OCI-LY3 (cell line): ENCODE measurements at regions not wholly inside any gene's neighbourhood (a gene's known extent, or its start where the extent isn't known, plus 50 kb on each side); places are given as distances from the start of the nearest gene placed in this dataset.

ENCODE experiments used
- H2AFZ ChIP-seq: fragments of 200-600, 300-600 bp; shearing (Covaris generic); 2 replicates; pipeline ENCODE4 v1.6.0; 2014; ENCODE audit warnings: antibody characterized with exemption, low read depth, low read length
- H3K27ac ChIP-seq: fragments of 200-600, 300-600 bp; sonication (generic); 2 replicates; pipeline ENCODE4 v1.5.1; 2014; ENCODE audit warnings: mild to moderate bottlenecking, low read length, moderate library complexity, mixed read lengths
- H3K27me3 ChIP-seq: fragments of 200-600, 300-600 bp; sonication (generic); 2 replicates; pipeline ENCODE4 v1.6.1; 2014; ENCODE audit warnings: low read depth, low read length, mixed read lengths
- H3K36me3 ChIP-seq: fragments of 200-600, 300-600 bp; sonication (generic); replicated peaks from 2 replicates; pipeline ENCODE3; 2014; ENCODE audit warnings: low read depth, low read length, mixed read lengths
- H3K4me1 ChIP-seq: fragments of 300-600, 200-600 bp; sonication (generic); 2 replicates; pipeline ENCODE4 v1.6.1; 2014; ENCODE audit warnings: low read length, mixed read lengths
- H3K4me2 ChIP-seq: fragments of 200-600, 300-600 bp; sonication (generic); 2 replicates; pipeline ENCODE4 v1.6.1; 2014; ENCODE audit warnings: low read length, mixed read lengths
- H3K4me3 ChIP-seq: fragments of 300-600, 200-600 bp; sonication (generic); 2 replicates; pipeline ENCODE4 v1.5.1; 2014; ENCODE audit warnings: antibody characterized with exemption, mild to moderate bottlenecking, low read length, moderate library complexity
- H3K79me2 ChIP-seq: fragments of 300-600, 200-600 bp; shearing (Covaris generic); 2 replicates; pipeline ENCODE4 v1.6.1; 2014; ENCODE audit warnings: mild to moderate bottlenecking, low read length, mixed read lengths
- H3K9ac ChIP-seq: fragments of 300-600, 200-600 bp; shearing (Covaris generic); 2 replicates; pipeline ENCODE4 v1.6.0; 2014; ENCODE audit warnings: mild to moderate bottlenecking, low read length, moderate library complexity
- H3K9me3 ChIP-seq: fragments of 200-600, 300-600 bp; shearing (Covaris generic); 2 replicates; pipeline ENCODE4 v1.6.1; 2014; ENCODE audit warnings: low read length, mixed read lengths; ENCODE audit not compliant: insufficient read depth
- H4K20me1 ChIP-seq: fragments of 200-600, 300-600 bp; sonication (generic); 2 replicates; pipeline ENCODE4 v1.6.1; 2016; ENCODE audit warnings: low read length, mixed read lengths; ENCODE audit not compliant: insufficient read depth
- CTCF ChIP-seq: fragments of 200-600, 300-600 bp; sonication (generic); IDR thresholded peaks from 2 replicates; pipeline ENCODE4 v1.5.1; 2014; ENCODE audit warnings: antibody characterized with exemption, low read length, low read depth
- EZH2phosphoT487 ChIP-seq: fragments of 200-600 bp; shearing (Covaris generic); IDR thresholded peaks from 2 replicates; pipeline ENCODE4 v1.6.1; 2018; ENCODE audit warnings: antibody characterized with exemption, mixed run types, low read depth

- H3K27me3 ChIP-seq = no peaks in the 10 kb centered on the region
- no peaks in the 10 kb centered on the region for H4K20me1 ChIP-seq
- H3K9ac ChIP-seq = no peak overlapping the region
- TF ChIP-seq EZH2phosphoT487 (no peak), CTCF (no peak)
- no peaks in the 10 kb centered on the region for H3K79me2 ChIP-seq
- H3K4me3 ChIP-seq = no peak overlapping the region
- peaks cover 4% of the 10 kb centered on the region; the same call in 1 of the 2 replicates for H3K4me1 ChIP-seq
- peaks cover 18% of the 10 kb centered on the region for H3K9me3 ChIP-seq
- peaks cover 3% of the 10 kb centered on the region for H3K36me3 ChIP-seq
- H2AFZ ChIP-seq = no peak overlapping the region
- no peak overlapping the region for H3K4me2 ChIP-seq
- no peak overlapping the region for H3K27ac ChIP-seq
These were observed 1085.0 kb upstream of the ALCAM start for GRCh38 chr3:104281713-104282112.

GRCh38 chr3:104286645-104287044 lies 1080.1 kb upstream of the ALCAM start:
- Histone ChIP-seq H2AFZ (no peak overlapping the region), H3K4me3 (no peak overlapping the region), H3K27ac (no peak overlapping the region), H3K4me1 (peaks cover 7% of the 10 kb centered on the region), H3K9ac (no peak overlapping the region), H4K20me1 (no peaks in the 10 kb centered on the region), H3K27me3 (no peaks in the 10 kb centered on the region), H3K9me3 (peaks cover 7% of the 10 kb centered on the region; the same call in 1 of the 2 replicates), H3K4me2 (no peak overlapping the region), H3K36me3 (no peaks in the 10 kb centered on the region), H3K79me2 (no peaks in the 10 kb centered on the region)
- TF ChIP-seq CTCF = no peak
- TF ChIP-seq EZH2phosphoT487 = no peak

- Histone ChIP-seq H3K9ac (peak overlapping the region; percentile 56), H3K4me3 (peak overlapping the region; percentile 74), H3K4me2 (peak overlapping the region; percentile 95), H2AFZ (peak overlapping the region; percentile 91), H3K27me3 (no peaks in the 10 kb centered on the region), H3K4me1 (peaks cover 12% of the 10 kb centered on the region), H3K36me3 (no peaks in the 10 kb centered on the region), H4K20me1 (no peaks in the 10 kb centered on the region), H3K9me3 (peaks cover 7% of the 10 kb centered on the region; the same call in 1 of the 2 replicates), H3K27ac (no peak overlapping the region), H3K79me2 (no peaks in the 10 kb centered on the region)
- TF ChIP-seq CTCF (no peak), EZH2phosphoT487 (no peak)
These were observed 1075.3 kb upstream of the ALCAM start for GRCh38 chr3:104291437-104291851.

- Histone ChIP-seq H3K4me2 (peak overlapping the region; percentile 95), H3K9ac (peak overlapping the region; percentile 56)
- no peak for TF ChIP-seq EZH2phosphoT487
- TF ChIP-seq CTCF = no peak
These were observed 1074.8 kb upstream of the ALCAM start for GRCh38 chr3:104291878-104292277.

More at GRCh38 chr3:104291878-104292277, 1074.8 kb upstream of the ALCAM start:
- H3K27ac ChIP-seq = no peak overlapping the region
- H2AFZ ChIP-seq = peak overlapping the region; percentile 91
- no peaks in the 10 kb centered on the region for H4K20me1 ChIP-seq
- peak overlapping the region; percentile 74 for H3K4me3 ChIP-seq
- no peaks in the 10 kb centered on the region for H3K36me3 ChIP-seq
- H3K79me2 ChIP-seq = no peaks in the 10 kb centered on the region
- H3K4me1 ChIP-seq = peaks cover 12% of the 10 kb centered on the region
- no peaks in the 10 kb centered on the region for H3K27me3 ChIP-seq
- H3K9me3 ChIP-seq = peaks cover 7% of the 10 kb centered on the region; the same call in 1 of the 2 replicates
